A549 (cell line): ENCODE measurements at regions not wholly inside any gene's neighbourhood (a gene's known extent, or its start where the extent isn't known, plus 50 kb on each side); places are given as distances from the start of the nearest gene placed in this dataset.
A peak's percentile ranks its signal among the peaks of the same experiment; 100 is the strongest.

Source experiments
- ATAC-seq, 2 experiments: fragments of 200-7000 bp in 1 of 2; fragments of >200 bp in 1 of 2; cut with Nextera tagmentation in 1 of 2; cut with Tn5 transposase in 1 of 2; 3 replicates each; pipeline versions ENCODE4 v1.8.0 to v1.9.1; 2018 to 2020; ENCODE audit warnings: mild to moderate bottlenecking in 1 of 2, moderate library complexity in 1 of 2
- CTCF ChIA-PET: fragments of 300-600 bp; sonication (Branson Sonifier 250); formaldehyde crosslinking; extraction: SDS; loops from one replicate; lab custom pipeline; 2021; ENCODE audit warnings: antibody characterized with exemption, inconsistent platforms; lab: Yijun Ruan, JAX
- POLR2A ChIA-PET: fragments of 350-600 bp; formaldehyde crosslinking; extraction: SDS; loops from one replicate; lab custom pipeline; 2021; ENCODE audit warnings: antibody characterized with exemption, inconsistent platforms; lab: Yijun Ruan, JAX
- DNase-seq, 2 experiments: peaks; one replicate each; pipeline versions ENCODE4 v3.0.0 to v3.0.0-alpha.2; 2011 to 2016; ENCODE audit warnings: low read depth in 1 of 2, low spot score in 1 of 2
- FAIRE-seq: peaks from 2 replicates; lab custom pipeline; 2011; peaks lifted over from hg19 to GRCh38; lab: Jason Lieb, UNC
- H3K27ac ChIP-seq, 2 experiments: fragments of >200 bp; sonication (Bioruptor Twin); formaldehyde crosslinking; 3 replicates each; pipeline ENCODE4 v1.5.1; 2016 to 2017
- H3K4me1 ChIP-seq: fragments of >200 bp; sonication (Bioruptor Twin); formaldehyde crosslinking; 3 replicates; pipeline ENCODE4 v1.6.1; 2016
- H3K4me2 ChIP-seq: fragments of >200 bp; sonication (Bioruptor Twin); formaldehyde crosslinking; 3 replicates; pipeline ENCODE4 v1.6.1; 2016
- H3K4me3 ChIP-seq: fragments of >200 bp; sonication (Bioruptor Twin); formaldehyde crosslinking; 3 replicates; pipeline ENCODE4 v1.5.1; 2016
- H3K9me3 ChIP-seq: fragments of >200 bp; sonication (Bioruptor Twin); formaldehyde crosslinking; 3 replicates; pipeline ENCODE4 v1.6.1; 2016
- FOSB ChIP-seq: fragments of 250-450 bp; sonication (Bioruptor Pico); IDR thresholded peaks from 2 replicates; pipeline ENCODE4 v1.5.0; 2020; ENCODE audit warnings: mild to moderate bottlenecking, moderate library complexity
- FOSL2 ChIP-seq, 2 experiments: fragments of 450-650 bp in 1 of 2; fragments of >200 bp in 1 of 2; sonication (Bioruptor Twin) in 1 of 2; formaldehyde crosslinking; IDR thresholded peaks; 2 replicates each; pipeline versions ENCODE4 v1.5.0 to v1.6.1; 2016 to 2020; ENCODE audit warnings: mild to moderate bottlenecking in 1 of 2, moderate library complexity in 1 of 2
- FOXS1 ChIP-seq: fragments of 250-450 bp; sonication (Bioruptor Pico); IDR thresholded peaks from 2 replicates; pipeline ENCODE4 v1.5.0; 2020; ENCODE audit warnings: mild to moderate bottlenecking, moderate library complexity
- HDAC2 ChIP-seq: fragments of 200-600 bp; sonication (generic); IDR thresholded peaks from 2 replicates; pipeline ENCODE4 v1.6.1; 2016
- HEYL ChIP-seq: fragments of 250-450 bp; sonication (Bioruptor Pico); IDR thresholded peaks from 2 replicates; pipeline ENCODE4 v1.8.0; 2021; ENCODE audit warnings: mild to moderate bottlenecking, moderate library complexity
- NFE2L2 ChIP-seq: fragments of 150-350 bp; conservative IDR thresholded peaks from 2 replicates; pipeline ENCODE4 v1.6.1; 2014; ENCODE audit warnings: low read length
- NR3C1 ChIP-seq: fragments of >200 bp; sonication (Bioruptor Twin); formaldehyde crosslinking; IDR thresholded peaks from 3 replicates; pipeline ENCODE4 v1.6.1; 2017
- POLR2A ChIP-seq: IDR thresholded peaks from 2 replicates; pipeline ENCODE4 v1.6.1; 2012; ENCODE audit warnings: mild to moderate bottlenecking, low read length
- RAD21 ChIP-seq, 2 experiments: fragments of >200 bp in 1 of 2; sonication (Bioruptor Twin) in 1 of 2; formaldehyde crosslinking in 1 of 2; IDR thresholded peaks in 1 of 2; conservative IDR thresholded peaks in 1 of 2; 2 replicates in 1 of 2; 3 replicates in 1 of 2; pipeline ENCODE4 v1.6.1; 2012 to 2018; ENCODE audit warnings: inconsistent platforms in 1 of 2
- RNF2 ChIP-seq: fragments of 200-600 bp; sonication (generic); IDR thresholded peaks from 2 replicates; pipeline ENCODE4 v1.6.1; 2016; ENCODE audit warnings: low read depth, mild to moderate bottlenecking, antibody characterized with exemption, moderate library complexity, borderline replicate concordance
- SREBF2 ChIP-seq: fragments of 450-650 bp; IDR thresholded peaks from 2 replicates; pipeline ENCODE4 v1.6.1; 2014; ENCODE audit warnings: mild to moderate bottlenecking, moderate library complexity
- TFCP2L1 ChIP-seq: fragments of 250-450 bp; sonication (Bioruptor Pico); IDR thresholded peaks from 2 replicates; pipeline ENCODE4 v1.5.0; 2021; ENCODE audit warnings: mild to moderate bottlenecking
- TP53 ChIP-seq: fragments of 250-450 bp; sonication (Bioruptor Pico); IDR thresholded peaks from 2 replicates; pipeline ENCODE4 v1.5.0; 2021; ENCODE audit warnings: mild to moderate bottlenecking, moderate library complexity
- ZC3H11A ChIP-seq: fragments of 450-650 bp; IDR thresholded peaks from 2 replicates; pipeline ENCODE4 v1.6.1; 2014; ENCODE audit warnings: antibody characterized with exemption, mild to moderate bottlenecking
- ZFP36 ChIP-seq: fragments of 450-650 bp; IDR thresholded peaks from 2 replicates; pipeline ENCODE4 v1.6.1; 2014; ENCODE audit warnings: borderline replicate concordance; ENCODE audit not compliant: partially characterized antibody
- ZNF302 ChIP-seq: fragments of 250-450 bp; sonication (Bioruptor Pico); IDR thresholded peaks from 2 replicates; pipeline ENCODE4 v1.9.0; 2021; ENCODE audit warnings: inconsistent platforms, mild to moderate bottlenecking, moderate library complexity
- ZSCAN20 ChIP-seq: fragments of 250-450 bp; sonication (Bioruptor Pico); IDR thresholded peaks from 2 replicates; pipeline ENCODE4 v1.8.0; 2022; ENCODE audit warnings: mild to moderate bottlenecking, moderate library complexity
- WGBS: methylation state at CpG from one replicate; pipeline ENCODE4 v1.1.6; 2017; ENCODE audit errors: missing lambda C conversion rate; 5-methylcytosine and 5-hydroxymethylcytosine counted together
- TF ChIP-seq, protein P1 (sequence below): fragments of 250-450 bp; sonication (Bioruptor Pico); IDR thresholded peaks from 2 replicates; pipeline ENCODE4 v1.5.0; 2020; ENCODE audit warnings: low read depth, mild to moderate bottlenecking, moderate library complexity
- TF ChIP-seq, protein P2 (sequence below): fragments of >200 bp; sonication (Bioruptor Twin); formaldehyde crosslinking; IDR thresholded peaks from 3 replicates; pipeline ENCODE4 v1.6.1; 2016
- TF ChIP-seq, protein P3 (sequence below): fragments of 250-450 bp; sonication (Bioruptor Pico); IDR thresholded peaks from 2 replicates; pipeline ENCODE4 v1.5.0; 2021; ENCODE audit warnings: mild to moderate bottlenecking, moderate library complexity, borderline replicate concordance
- TF ChIP-seq, protein P4 (sequence below): fragments of >200 bp; sonication (Bioruptor Twin); formaldehyde crosslinking; IDR thresholded peaks from 2 replicates; pipeline ENCODE4 v1.6.1; 2016
- TF ChIP-seq, protein P5 (sequence below): IDR thresholded peaks from 2 replicates; pipeline ENCODE4 v1.6.1; 2012
- TF ChIP-seq, protein P6 (sequence below): IDR thresholded peaks from 2 replicates; pipeline ENCODE4 v1.6.1; 2012

DNA sequence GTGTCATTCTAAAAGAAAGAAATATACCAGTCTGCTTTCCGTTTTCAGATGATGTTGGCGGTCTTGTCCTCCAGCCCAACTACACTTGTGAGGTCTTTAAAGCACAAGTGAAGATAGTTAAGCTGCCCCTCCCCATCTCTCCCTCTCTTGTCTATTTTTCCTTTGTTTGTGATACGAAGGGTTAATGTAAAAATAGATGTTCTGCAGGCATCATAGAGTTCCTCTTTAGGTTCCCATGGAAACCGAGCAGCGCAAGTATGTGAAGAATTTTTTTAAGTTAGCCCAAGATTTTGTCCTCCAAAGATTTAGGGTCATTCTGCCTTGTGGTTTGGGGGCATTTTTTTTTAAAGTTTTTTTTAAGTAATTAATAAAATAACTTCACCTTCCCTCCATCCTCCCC lies 232.4 kb upstream of the AJAP1 start:
- ChIA-PET POLR2A (no interaction called here), CTCF (no interaction called here)
- Histone ChIP-seq H3K4me1 (no peaks in the 10 kb centered on the region), H3K27ac (no peak overlapping the region), H3K4me3 (no peak overlapping the region), H3K9me3 (no peaks in the 10 kb centered on the region), H3K4me2 (no peak overlapping the region)
- WGBS, result 12% methylated on average over 5 of the region's 5 CpGs
- DNase-seq (no peak), FAIRE-seq (no peak), ATAC-seq (no peak)
- no peak for TF ChIP-seq TFCP2L1 (CRISPR knock-in tag)

DNA sequence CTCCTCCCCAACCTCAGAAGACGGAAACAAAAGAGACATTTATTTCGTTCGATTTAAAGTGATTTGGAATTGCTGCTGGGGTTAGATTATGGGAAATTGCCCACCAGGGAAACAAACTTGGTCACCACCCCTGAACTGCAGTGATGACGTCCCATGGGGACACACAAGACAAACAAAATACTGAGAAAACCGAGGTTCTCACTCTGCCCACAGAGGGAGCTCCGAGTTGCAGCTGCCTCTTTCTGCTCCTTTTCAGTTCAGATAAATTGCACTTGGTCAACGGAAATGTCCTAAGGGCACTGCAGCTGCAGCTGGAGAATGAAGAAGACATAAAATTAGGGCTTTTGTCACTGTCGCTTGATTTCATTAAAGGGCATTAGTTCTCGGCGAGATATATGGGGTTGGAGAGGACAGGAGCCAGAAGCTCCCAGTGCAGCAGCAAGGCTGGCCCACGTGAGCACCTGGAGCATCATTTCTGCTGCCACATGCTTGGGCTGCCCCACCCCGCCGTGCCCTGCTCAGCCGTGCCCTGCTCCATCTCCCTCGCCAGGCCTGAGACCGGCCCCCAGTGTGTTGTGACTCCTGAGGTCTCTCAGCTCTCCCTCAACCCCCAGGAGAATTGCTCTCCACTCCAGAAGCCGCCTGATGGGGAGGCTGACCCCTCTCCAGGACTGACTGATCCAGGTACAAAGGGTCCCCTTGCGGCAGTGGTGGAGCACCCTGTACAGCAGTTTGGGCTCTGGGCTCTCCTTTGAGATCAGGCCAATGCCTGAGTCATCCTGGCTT lies 231.7 kb upstream of the AJAP1 start:
- FAIRE-seq, result no peak

DNA sequence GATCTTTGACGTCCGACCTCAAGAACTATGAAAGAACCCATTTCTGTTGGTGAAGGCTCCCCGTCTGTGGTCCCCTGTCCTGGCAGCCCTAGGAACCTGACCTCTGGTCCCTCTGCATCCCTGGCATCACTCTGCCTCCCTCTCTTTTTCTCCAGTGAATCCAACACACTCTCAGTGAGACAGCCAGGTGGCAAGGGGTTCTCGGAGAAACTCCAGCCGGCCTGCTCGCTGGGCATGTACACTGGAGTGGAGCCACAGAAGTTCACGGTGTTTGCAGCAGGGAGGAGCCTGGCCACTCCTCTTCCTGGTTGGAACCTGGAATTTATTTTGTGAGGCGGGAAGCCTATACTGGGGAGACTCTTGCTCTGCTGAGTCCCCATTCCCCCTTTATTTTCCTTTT lies 230.2 kb upstream of the AJAP1 start:
- Histone ChIP-seq H3K27ac (no peak overlapping the region), H3K4me2 (no peak overlapping the region), H3K9me3 (no peaks in the 10 kb centered on the region)
- no peak for FAIRE-seq
- DNase-seq, result no peak
- CTCF ChIA-PET, result no interaction called here
- WGBS, result 27% methylated on average over 8 of the region's 8 CpGs
- no peak for ATAC-seq
- TF ChIP-seq RAD21 (conservative IDR thresholded peaks at IDR 0.05 in 1 of 2, IDR thresholded peaks at IDR 0.05 in 1 of 2), result no peak
- TF ChIP-seq TP53 (CRISPR knock-in tag), result no peak
- TF ChIP-seq, protein P1, sequence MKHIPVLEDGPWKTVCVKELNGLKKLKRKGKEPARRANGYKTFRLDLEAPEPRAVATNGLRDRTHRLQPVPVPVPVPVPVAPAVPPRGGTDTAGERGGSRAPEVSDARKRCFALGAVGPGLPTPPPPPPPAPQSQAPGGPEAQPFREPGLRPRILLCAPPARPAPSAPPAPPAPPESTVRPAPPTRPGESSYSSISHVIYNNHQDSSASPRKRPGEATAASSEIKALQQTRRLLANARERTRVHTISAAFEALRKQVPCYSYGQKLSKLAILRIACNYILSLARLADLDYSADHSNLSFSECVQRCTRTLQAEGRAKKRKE (CRISPR knock-in tag), result no peak
- TF ChIP-seq NR3C1, result no peak
- no peak for TF ChIP-seq ZSCAN20
- TF ChIP-seq, protein P2, sequence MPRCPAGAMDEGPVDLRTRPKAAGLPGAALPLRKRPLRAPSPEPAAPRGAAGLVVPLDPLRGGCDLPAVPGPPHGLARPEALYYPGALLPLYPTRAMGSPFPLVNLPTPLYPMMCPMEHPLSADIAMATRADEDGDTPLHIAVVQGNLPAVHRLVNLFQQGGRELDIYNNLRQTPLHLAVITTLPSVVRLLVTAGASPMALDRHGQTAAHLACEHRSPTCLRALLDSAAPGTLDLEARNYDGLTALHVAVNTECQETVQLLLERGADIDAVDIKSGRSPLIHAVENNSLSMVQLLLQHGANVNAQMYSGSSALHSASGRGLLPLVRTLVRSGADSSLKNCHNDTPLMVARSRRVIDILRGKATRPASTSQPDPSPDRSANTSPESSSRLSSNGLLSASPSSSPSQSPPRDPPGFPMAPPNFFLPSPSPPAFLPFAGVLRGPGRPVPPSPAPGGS, result no peak
- TF ChIP-seq ZFP36, result no peak
- no peak for TF ChIP-seq ZNF302 (CRISPR knock-in tag)
- TF ChIP-seq HDAC2, result no peak
- no peak for TF ChIP-seq RNF2
- TF ChIP-seq FOSB (CRISPR knock-in tag), result no peak
- TF ChIP-seq SREBF2, result no peak
- TF ChIP-seq POLR2A, result no peak
- TF ChIP-seq ZC3H11A, result no peak
- TF ChIP-seq FOXS1 (CRISPR knock-in tag), result no peak
- no peak for TF ChIP-seq HEYL (CRISPR knock-in tag)
- TF ChIP-seq, all 56 proteins: peak for 0
- Histone ChIP-seq H3K4me3 (no peak overlapping the region), H3K4me1 (peaks cover 4% of the 10 kb centered on the region; the same call in 1 of the 3 replicates)
- POLR2A ChIA-PET, result no interaction called here

More for the DNA sequence above, 231.7 kb upstream of the AJAP1 start:
- no peak overlapping the region for H3K4me3 ChIP-seq
- H3K4me1 ChIP-seq, result no peaks in the 10 kb centered on the region
- no peak overlapping the region for H3K27ac ChIP-seq
- ChIA-PET POLR2A (no interaction called here), CTCF (no interaction called here)
- 25% methylated on average over 13 of the region's 18 CpGs for WGBS
- no peak overlapping the region for H3K4me2 ChIP-seq
- ATAC-seq (no peak), DNase-seq (peak in 1 of 2 experiments; percentile 5)
- no peaks in the 10 kb centered on the region for H3K9me3 ChIP-seq
- TF ChIP-seq NFE2L2, result no peak
- TF ChIP-seq, protein P3, sequence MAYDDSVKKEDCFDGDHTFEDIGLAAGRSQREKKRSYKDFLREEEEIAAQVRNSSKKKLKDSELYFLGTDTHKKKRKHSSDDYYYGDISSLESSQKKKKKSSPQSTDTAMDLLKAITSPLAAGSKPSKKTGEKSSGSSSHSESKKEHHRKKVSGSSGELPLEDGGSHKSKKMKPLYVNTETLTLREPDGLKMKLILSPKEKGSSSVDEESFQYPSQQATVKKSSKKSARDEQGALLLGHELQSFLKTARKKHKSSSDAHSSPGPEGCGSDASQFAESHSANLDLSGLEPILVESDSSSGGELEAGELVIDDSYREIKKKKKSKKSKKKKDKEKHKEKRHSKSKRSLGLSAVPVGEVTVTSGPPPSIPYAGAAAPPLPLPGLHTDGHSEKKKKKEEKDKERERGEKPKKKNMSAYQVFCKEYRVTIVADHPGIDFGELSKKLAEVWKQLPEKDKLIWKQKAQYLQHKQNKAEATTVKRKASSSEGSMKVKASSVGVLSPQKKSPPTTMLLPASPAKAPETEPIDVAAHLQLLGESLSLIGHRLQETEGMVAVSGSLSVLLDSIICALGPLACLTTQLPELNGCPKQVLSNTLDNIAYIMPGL, result no peak
- no peak for TF ChIP-seq FOSL2 (IDR thresholded peaks at IDR 0.05)
- no peak for TF ChIP-seq FOSL2 (CRISPR knock-in tag; IDR thresholded peaks at IDR 0.05)
- TF ChIP-seq FOXS1 (CRISPR knock-in tag), result no peak
- TF ChIP-seq, protein P4, sequence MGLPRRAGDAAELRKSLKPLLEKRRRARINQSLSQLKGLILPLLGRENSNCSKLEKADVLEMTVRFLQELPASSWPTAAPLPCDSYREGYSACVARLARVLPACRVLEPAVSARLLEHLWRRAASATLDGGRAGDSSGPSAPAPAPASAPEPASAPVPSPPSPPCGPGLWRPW, result no peak
- TF ChIP-seq, protein P5, sequence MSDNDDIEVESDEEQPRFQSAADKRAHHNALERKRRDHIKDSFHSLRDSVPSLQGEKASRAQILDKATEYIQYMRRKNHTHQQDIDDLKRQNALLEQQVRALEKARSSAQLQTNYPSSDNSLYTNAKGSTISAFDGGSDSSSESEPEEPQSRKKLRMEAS, result no peak
- TF ChIP-seq, protein P6, sequence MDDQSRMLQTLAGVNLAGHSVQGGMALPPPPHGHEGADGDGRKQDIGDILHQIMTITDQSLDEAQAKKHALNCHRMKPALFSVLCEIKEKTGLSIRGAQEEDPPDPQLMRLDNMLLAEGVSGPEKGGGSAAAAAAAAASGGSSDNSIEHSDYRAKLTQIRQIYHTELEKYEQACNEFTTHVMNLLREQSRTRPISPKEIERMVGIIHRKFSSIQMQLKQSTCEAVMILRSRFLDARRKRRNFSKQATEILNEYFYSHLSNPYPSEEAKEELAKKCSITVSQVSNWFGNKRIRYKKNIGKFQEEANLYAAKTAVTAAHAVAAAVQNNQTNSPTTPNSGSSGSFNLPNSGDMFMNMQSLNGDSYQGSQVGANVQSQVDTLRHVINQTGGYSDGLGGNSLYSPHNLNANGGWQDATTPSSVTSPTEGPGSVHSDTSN, result no peak
